ENCODE measurements at regions not wholly inside any gene's neighbourhood (a gene's known extent, or its start where the extent isn't known, plus 50 kb on each side); places are given as distances from the start of the nearest gene placed in this dataset.
"Not testable (repeated sequence)": the region's sequence is repeated elsewhere in the genome, so short reads cannot be mapped to it uniquely, and the experiment has no call there.

- not testable (repeated sequence) for TF ChIP-seq POLR2A (IDR thresholded peaks at IDR 0.05; ENCODE audit: low read length); GATA1 (IDR thresholded peaks at IDR 0.05; ENCODE audit: low read depth, low read length)
These were observed 195.4 kb downstream of the LAT start for GRCh38 chr16:29180206-29180600.
